ENCODE measurements at regions not wholly inside any gene's neighbourhood (a gene's known extent, or its start where the extent isn't known, plus 50 kb on each side); places are given as distances from the start of the nearest gene placed in this dataset.
"Not testable (repeated sequence)": the region's sequence is repeated elsewhere in the genome, so short reads cannot be mapped to it uniquely, and the experiment has no call there.

DNA sequence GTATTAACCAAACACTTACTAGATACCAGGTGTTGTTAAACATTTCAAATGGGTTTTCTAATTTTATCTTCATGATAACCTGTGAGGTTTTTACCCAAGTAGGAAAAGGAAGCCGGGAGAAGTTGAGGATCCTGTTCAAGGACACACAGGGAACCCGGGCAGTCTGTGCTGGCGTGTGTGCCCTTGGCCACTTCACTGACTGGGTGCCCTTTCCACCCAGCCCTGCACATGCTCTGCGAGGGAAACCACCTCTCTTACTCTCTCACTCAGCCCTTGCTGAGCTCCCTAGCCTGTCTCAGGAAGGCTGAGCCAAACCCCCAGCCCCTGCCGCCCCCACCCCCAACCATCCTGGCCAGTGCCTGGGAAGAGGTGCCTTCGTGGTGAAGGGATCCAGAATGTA is 51.8 kb downstream of the TEX44 start:
- H3K36me3 Mint-ChIP-seq (ENCODE audit: unreplicated experiment), result no peaks in the 10 kb centered on the region
- no peak overlapping the region for H3K4me3 Mint-ChIP-seq (ENCODE audit: unreplicated experiment)
- H3K27ac Mint-ChIP-seq (ENCODE audit: unreplicated experiment), result peak overlapping the region; percentile 67

GRCh38 chr2:231646476-231646875 is 53.8 kb downstream of the TEX44 start:
- Mint-ChIP-seq H3K36me3 (ENCODE audit: unreplicated experiment) (no peaks in the 10 kb centered on the region), H3K9me3 (ENCODE audit: unreplicated experiment) (no peaks in the 10 kb centered on the region), H3K27ac (ENCODE audit: unreplicated experiment) (no peak overlapping the region), H3K4me3 (ENCODE audit: unreplicated experiment) (no peak overlapping the region), H3K27me3 (ENCODE audit: unreplicated experiment) (no peaks in the 10 kb centered on the region), H3K4me1 (ENCODE audit: unreplicated experiment) (peaks cover 26% of the 10 kb centered on the region)
- no peak for TF ChIP-seq CTCF (IDR thresholded peaks at IDR 0.05)
- no peak for DNase-seq (ENCODE audit: extremely low spot score, unreplicated experiment)

More for the DNA sequence above, 51.8 kb downstream of the TEX44 start:
- no peak for TF ChIP-seq CTCF (IDR thresholded peaks at IDR 0.05)
- no peak for DNase-seq (ENCODE audit: extremely low spot score, unreplicated experiment)
- Mint-ChIP-seq H3K27me3 (ENCODE audit: unreplicated experiment) (no peaks in the 10 kb centered on the region), H3K9me3 (ENCODE audit: unreplicated experiment) (no peaks in the 10 kb centered on the region), H3K4me1 (ENCODE audit: unreplicated experiment) (peaks cover 34% of the 10 kb centered on the region)

GRCh38 chr2:231648579-231649174 is 56.0 kb downstream of the TEX44 start:
- no peak for DNase-seq (ENCODE audit: extremely low spot score, unreplicated experiment)
- Mint-ChIP-seq H3K27ac (ENCODE audit: unreplicated experiment) (no peak overlapping the region), H3K36me3 (ENCODE audit: unreplicated experiment) (no peaks in the 10 kb centered on the region), H3K4me1 (ENCODE audit: unreplicated experiment) (peaks cover 9% of the 10 kb centered on the region), H3K27me3 (ENCODE audit: unreplicated experiment) (no peaks in the 10 kb centered on the region), H3K4me3 (ENCODE audit: unreplicated experiment) (no peak overlapping the region), H3K9me3 (ENCODE audit: unreplicated experiment) (no peaks in the 10 kb centered on the region)
- peak; percentile 73 for TF ChIP-seq CTCF (IDR thresholded peaks at IDR 0.05)

DNA sequence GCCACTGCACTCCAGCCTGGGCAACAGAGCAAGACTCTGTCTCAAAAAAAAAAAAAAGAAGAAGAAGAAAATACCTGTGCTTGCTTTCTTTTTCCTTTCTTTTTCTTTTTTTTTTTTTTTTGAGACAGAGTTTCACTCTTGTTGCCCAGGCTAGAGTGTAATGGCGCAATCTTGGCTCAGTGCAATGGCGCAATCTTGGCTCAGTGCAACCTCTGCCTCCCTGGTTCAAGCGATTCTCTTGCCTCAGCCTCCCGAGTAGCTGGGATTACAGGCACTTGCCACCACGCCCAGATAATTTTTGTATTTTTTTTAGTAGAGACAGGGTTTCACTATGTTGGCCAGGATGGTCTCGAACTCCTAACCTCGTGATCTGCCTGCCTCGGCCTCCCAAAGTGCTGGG is 56.8 kb upstream of the PTMA start:
- H3K27ac Mint-ChIP-seq (ENCODE audit: unreplicated experiment); H3K27me3 Mint-ChIP-seq (ENCODE audit: unreplicated experiment); DNase-seq (ENCODE audit: extremely low spot score, unreplicated experiment); H3K4me1 Mint-ChIP-seq (ENCODE audit: unreplicated experiment); H3K9me3 Mint-ChIP-seq (ENCODE audit: unreplicated experiment); H3K4me3 Mint-ChIP-seq (ENCODE audit: unreplicated experiment); H3K36me3 Mint-ChIP-seq (ENCODE audit: unreplicated experiment): not testable (repeated sequence)

- no peaks in the 10 kb centered on the region for H3K9me3 Mint-ChIP-seq (ENCODE audit: unreplicated experiment)
Observed at GRCh38 chr2:231655488-231655887, 52.8 kb upstream of the PTMA start.

More at GRCh38 chr2:231655488-231655887, 52.8 kb upstream of the PTMA start:
- DNase-seq (ENCODE audit: extremely low spot score, unreplicated experiment), result no peak
- Mint-ChIP-seq H3K27me3 (ENCODE audit: unreplicated experiment) (no peaks in the 10 kb centered on the region), H3K4me3 (ENCODE audit: unreplicated experiment) (no peak overlapping the region), H3K4me1 (ENCODE audit: unreplicated experiment) (peaks cover 7% of the 10 kb centered on the region), H3K27ac (ENCODE audit: unreplicated experiment) (no peak overlapping the region), H3K36me3 (ENCODE audit: unreplicated experiment) (no peaks in the 10 kb centered on the region)
- TF ChIP-seq CTCF (IDR thresholded peaks at IDR 0.05), result no peak

Measured in osteocyte (in vitro differentiated cells).